ENCODE measurements at regions not wholly inside any gene's neighbourhood (a gene's known extent, or its start where the extent isn't known, plus 50 kb on each side); places are given as distances from the start of the nearest gene placed in this dataset.
"Not testable (repeated sequence)": the region's sequence is repeated elsewhere in the genome, so short reads cannot be mapped to it uniquely, and the experiment has no call there.

DNA sequence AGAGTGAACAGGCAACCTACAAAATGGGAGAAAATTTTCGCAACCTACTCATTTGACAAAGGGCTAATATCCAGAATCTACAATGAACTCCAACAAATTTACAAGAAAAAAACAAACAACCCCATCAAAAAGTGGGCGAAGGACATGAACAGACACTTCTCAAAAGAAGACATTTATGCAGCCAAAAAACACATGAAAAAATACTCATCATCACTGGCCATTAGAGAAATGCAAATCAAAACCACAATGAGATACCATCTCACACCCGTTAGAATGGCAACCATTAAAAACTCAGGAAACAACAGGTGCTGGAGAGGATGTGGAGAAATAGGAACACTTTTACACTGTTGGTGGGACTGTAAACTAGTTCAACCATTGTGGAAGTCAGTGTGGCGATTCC lies 117.0 kb upstream of the CTAGE1 start:
- POLR2A ChIA-PET; ATAC-seq; H3K9ac ChIP-seq (ENCODE audit: low read length); H3K9me3 ChIP-seq (ENCODE audit: control insufficient read depth in 1 of 2, insufficient read depth in 1 of 2, low read depth in 1 of 2, low read length in 2 of 2); H3K79me2 ChIP-seq (ENCODE audit: insufficient read depth, low read length); CTCF ChIA-PET; H3K4me1 ChIP-seq (ENCODE audit: control insufficient read depth in 1 of 2, insufficient read depth in 2 of 2, low read length in 2 of 2); H3K36me3 ChIP-seq (ENCODE audit: control insufficient read depth in 1 of 2, insufficient read depth in 2 of 2, low read length in 2 of 2); H4K20me1 ChIP-seq (ENCODE audit: insufficient read depth); H3K27me3 ChIP-seq (ENCODE audit: insufficient read depth, low read length); BruUV-seq (replicated peaks); intact Hi-C loops (cut with micrococcal nuclease); H3K27ac ChIP-seq (ENCODE audit: low read depth, low read length); H3K4me3 ChIP-seq (replicated peaks in 1 of 2; ENCODE audit: low read depth in 1 of 2, low read length in 2 of 2); H2AFZ ChIP-seq (ENCODE audit: low read depth, low read length, poor library complexity, severe bottlenecking); RAD21 ChIA-PET (ENCODE audit: low non-redundant PET in 1 of 2, low total read pairs in 2 of 2, uncharacterized antibody in 2 of 2, unreplicated experiment in 2 of 2); DNase-seq (ENCODE audit: low read depth, low spot score); H3K9me2 ChIP-seq (ENCODE audit: insufficient read depth); H3K4me2 ChIP-seq (ENCODE audit: low read length): not testable (repeated sequence)

DNA sequence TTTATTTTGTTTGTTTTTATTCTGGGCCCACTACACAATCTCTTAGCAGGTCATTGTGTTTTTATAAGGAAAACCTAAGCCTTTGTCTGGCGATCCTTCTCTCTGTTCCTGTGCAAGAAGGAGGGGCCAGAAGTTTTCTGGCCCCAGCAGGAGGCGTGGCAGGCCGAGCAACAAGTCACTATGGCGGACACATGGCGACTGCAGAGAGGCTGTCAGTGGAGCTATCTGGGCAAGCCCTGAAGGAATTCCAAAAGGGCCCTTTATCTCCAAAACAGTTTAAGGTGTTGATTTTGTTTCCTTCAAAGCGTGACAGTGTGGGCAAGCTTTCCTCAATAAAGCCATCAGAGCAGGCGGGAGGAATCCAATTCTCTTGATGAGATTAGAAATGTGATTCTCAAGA lies 118.8 kb upstream of the CTAGE1 start:
- no peak for ATAC-seq
- Histone ChIP-seq H3K27me3 (ENCODE audit: insufficient read depth, low read length) (no peaks in the 10 kb centered on the region), H3K79me2 (ENCODE audit: insufficient read depth, low read length) (no peaks in the 10 kb centered on the region), H3K4me3 (replicated peaks in 1 of 2; ENCODE audit: low read depth in 1 of 2, low read length in 2 of 2) (no peak overlapping the region), H3K9ac (ENCODE audit: low read length) (no peak overlapping the region), H3K9me3 (ENCODE audit: control insufficient read depth in 1 of 2, insufficient read depth in 1 of 2, low read depth in 1 of 2, low read length in 2 of 2) (no peaks in the 10 kb centered on the region), H3K4me2 (ENCODE audit: low read length) (no peak overlapping the region), H2AFZ (ENCODE audit: low read depth, low read length, poor library complexity, severe bottlenecking) (peak overlapping the region; percentile 35), H3K4me1 (ENCODE audit: control insufficient read depth in 1 of 2, insufficient read depth in 2 of 2, low read length in 2 of 2) (no peaks in the 10 kb centered on the region), H3K27ac (ENCODE audit: low read depth, low read length) (no peak overlapping the region), H3K36me3 (ENCODE audit: control insufficient read depth in 1 of 2, insufficient read depth in 2 of 2, low read length in 2 of 2) (no peaks in the 10 kb centered on the region), H3K9me2 (ENCODE audit: insufficient read depth) (no peaks in the 10 kb centered on the region), H4K20me1 (ENCODE audit: insufficient read depth) (no peaks in the 10 kb centered on the region)
- BruUV-seq (replicated peaks), result no TSS peak
- DNase-seq (ENCODE audit: low read depth, low spot score), result no peak
- intact Hi-C loops (cut with micrococcal nuclease), result no loop called here
- CTCF ChIA-PET, result no interaction called here
- RAD21 ChIA-PET (ENCODE audit: low non-redundant PET in 1 of 2, low total read pairs in 2 of 2, uncharacterized antibody in 2 of 2, unreplicated experiment in 2 of 2), result no interaction called here
- POLR2A ChIA-PET, result no interaction called here
- TF ChIP-seq ATF3 (IDR thresholded peaks at IDR 0.05) (no peak), REST (IDR thresholded peaks at IDR 0.05; ENCODE audit: low read depth) (no peak), CEBPB (IDR thresholded peaks at IDR 0.05; ENCODE audit: low read depth) (no peak), YY1 (IDR thresholded peaks at IDR 0.05; ENCODE audit: extremely low read depth, insufficient replicate concordance, low read depth, low read length) (no peak), JUND (IDR thresholded peaks at IDR 0.05) (no peak), CBX3 (IDR thresholded peaks at IDR 0.05; ENCODE audit: low read depth) (no peak), EGR1 (IDR thresholded peaks at IDR 0.05; ENCODE audit: low read depth) (no peak)
- TF ChIP-seq, protein P1, sequence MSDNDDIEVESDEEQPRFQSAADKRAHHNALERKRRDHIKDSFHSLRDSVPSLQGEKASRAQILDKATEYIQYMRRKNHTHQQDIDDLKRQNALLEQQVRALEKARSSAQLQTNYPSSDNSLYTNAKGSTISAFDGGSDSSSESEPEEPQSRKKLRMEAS (IDR thresholded peaks at IDR 0.05), result no peak
- TF ChIP-seq, protein P2, sequence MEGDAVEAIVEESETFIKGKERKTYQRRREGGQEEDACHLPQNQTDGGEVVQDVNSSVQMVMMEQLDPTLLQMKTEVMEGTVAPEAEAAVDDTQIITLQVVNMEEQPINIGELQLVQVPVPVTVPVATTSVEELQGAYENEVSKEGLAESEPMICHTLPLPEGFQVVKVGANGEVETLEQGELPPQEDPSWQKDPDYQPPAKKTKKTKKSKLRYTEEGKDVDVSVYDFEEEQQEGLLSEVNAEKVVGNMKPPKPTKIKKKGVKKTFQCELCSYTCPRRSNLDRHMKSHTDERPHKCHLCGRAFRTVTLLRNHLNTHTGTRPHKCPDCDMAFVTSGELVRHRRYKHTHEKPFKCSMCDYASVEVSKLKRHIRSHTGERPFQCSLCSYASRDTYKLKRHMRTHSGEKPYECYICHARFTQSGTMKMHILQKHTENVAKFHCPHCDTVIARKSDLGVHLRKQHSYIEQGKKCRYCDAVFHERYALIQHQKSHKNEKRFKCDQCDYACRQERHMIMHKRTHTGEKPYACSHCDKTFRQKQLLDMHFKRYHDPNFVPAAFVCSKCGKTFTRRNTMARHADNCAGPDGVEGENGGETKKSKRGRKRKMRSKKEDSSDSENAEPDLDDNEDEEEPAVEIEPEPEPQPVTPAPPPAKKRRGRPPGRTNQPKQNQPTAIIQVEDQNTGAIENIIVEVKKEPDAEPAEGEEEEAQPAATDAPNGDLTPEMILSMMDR (IDR thresholded peaks at IDR 0.05 in 2 of 3, conservative IDR thresholded peaks at IDR 0.05 in 1 of 3; ENCODE audit: borderline replicate concordance in 1 of 3, insufficient read depth in 1 of 3, low read depth in 2 of 3, low read length in 2 of 3), result no peak

All from HCT116 (cell line).